ENCODE measurements at regions not wholly inside any gene's neighbourhood (a gene's known extent, or its start where the extent isn't known, plus 50 kb on each side); places are given as distances from the start of the nearest gene placed in this dataset.

DNA sequence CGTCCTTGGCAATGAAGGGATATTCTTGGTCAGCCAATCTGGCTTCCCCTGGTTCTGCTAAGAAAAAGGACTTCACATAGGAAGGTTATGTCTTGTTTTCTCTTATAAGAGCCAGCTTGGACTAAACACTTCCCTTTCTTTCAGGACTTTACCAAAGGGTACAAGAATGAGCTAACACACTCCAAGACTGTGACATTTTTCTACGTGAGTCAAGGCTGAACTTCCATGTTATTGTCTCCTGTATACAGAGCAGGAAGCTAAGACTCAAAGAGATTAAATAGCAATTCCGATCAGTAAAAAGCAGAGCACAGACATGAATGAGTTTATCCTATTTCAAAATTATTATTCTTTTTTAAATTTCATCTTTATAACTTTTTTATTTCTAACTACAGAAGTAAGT lies 63.3 kb upstream of the STT3B start:
- no peaks in the 10 kb centered on the region for H3K27me3 ChIP-seq (ENCODE audit: low read depth)
- no peak overlapping the region for H3K27ac ChIP-seq
- no peaks in the 10 kb centered on the region for H3K36me3 ChIP-seq
- DNase-seq (no peak), ATAC-seq (no peak)
- TF ChIP-seq, protein P1, sequence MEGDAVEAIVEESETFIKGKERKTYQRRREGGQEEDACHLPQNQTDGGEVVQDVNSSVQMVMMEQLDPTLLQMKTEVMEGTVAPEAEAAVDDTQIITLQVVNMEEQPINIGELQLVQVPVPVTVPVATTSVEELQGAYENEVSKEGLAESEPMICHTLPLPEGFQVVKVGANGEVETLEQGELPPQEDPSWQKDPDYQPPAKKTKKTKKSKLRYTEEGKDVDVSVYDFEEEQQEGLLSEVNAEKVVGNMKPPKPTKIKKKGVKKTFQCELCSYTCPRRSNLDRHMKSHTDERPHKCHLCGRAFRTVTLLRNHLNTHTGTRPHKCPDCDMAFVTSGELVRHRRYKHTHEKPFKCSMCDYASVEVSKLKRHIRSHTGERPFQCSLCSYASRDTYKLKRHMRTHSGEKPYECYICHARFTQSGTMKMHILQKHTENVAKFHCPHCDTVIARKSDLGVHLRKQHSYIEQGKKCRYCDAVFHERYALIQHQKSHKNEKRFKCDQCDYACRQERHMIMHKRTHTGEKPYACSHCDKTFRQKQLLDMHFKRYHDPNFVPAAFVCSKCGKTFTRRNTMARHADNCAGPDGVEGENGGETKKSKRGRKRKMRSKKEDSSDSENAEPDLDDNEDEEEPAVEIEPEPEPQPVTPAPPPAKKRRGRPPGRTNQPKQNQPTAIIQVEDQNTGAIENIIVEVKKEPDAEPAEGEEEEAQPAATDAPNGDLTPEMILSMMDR (IDR thresholded peaks at IDR 0.05), result no peak
- intact Hi-C loops (cut with DNase I), result no loop called here
- H3K9me3 ChIP-seq, result no peaks in the 10 kb centered on the region
- H3K4me1 ChIP-seq, result no peaks in the 10 kb centered on the region
- no peak overlapping the region for H3K4me3 ChIP-seq

DNA sequence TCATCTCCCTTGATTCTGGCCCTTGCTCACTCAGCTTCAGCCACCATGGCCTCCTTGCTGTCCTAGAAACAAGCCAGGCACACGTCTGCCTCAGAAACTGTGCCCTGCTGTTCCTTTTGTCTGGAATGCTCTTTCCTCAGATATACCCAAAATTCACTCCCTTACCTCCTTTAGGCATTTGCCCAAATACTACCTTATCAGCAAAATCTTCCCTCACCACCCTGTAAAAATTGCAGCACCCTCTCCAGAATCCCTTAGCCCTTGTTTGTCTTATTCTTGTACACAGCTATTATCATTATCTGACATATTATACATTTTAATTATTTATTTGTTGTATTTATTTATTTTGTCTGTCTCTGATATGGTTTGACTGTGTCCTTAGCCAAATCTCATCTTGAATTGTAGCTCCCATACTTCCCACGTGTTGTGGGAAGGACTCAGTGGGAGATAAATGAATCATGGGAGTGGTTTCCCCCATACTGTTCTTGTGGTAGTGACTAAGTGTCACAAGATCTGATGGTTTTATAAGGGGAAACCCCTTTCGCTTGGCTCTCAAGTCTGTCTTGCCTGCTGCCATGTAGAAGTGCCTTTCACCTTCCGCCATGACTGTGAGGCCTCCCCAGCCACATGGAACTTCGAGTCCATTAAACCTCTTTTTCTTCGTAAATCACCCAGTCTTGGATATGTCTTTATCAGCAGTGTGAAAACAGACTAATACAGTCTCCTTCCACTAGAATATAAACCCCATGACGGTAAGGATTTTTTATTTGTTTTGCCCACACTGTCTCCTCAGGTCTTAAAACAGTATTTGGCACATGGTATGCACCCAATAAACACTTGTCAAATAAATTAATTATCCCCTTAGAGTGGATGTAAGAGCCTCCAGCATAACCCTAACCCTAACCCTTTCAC lies 60.0 kb upstream of the STT3B start:
- ATAC-seq (no peak), DNase-seq (no peak)
- H3K36me3 ChIP-seq, result no peaks in the 10 kb centered on the region

DNA sequence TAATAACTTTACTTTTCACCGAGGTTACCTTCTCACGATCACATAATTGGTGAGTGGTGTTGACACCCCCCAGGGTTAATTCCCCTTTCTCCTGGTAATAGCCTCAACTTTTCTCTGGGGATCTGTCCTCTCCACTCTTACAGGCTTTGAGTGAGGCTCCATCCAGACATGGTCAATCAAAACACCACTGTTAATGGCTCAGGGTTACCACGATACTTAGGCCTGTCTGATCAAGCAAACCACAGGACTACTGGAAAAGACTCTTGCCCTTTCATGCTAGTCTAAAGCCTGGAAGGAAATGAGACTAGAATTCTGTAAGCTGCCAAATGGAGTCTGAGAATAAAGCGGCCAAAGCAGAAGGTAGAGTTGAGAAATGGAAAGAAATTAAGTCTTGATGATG lies 56.5 kb upstream of the STT3B start:
- H3K36me3 ChIP-seq, result no peaks in the 10 kb centered on the region
- intact Hi-C loops (cut with DNase I), result no loop called here
- TF ChIP-seq, protein P1 (IDR thresholded peaks at IDR 0.05), result no peak
- no peak for ATAC-seq
- H3K27ac ChIP-seq, result no peak overlapping the region
- H3K27me3 ChIP-seq (ENCODE audit: low read depth), result no peaks in the 10 kb centered on the region
- DNase-seq, result no peak
- no peaks in the 10 kb centered on the region for H3K9me3 ChIP-seq
- no peaks in the 10 kb centered on the region for H3K4me1 ChIP-seq
- H3K4me3 ChIP-seq, result no peak overlapping the region

More for the DNA sequence above, 60.0 kb upstream of the STT3B start:
- no peak overlapping the region for H3K4me3 ChIP-seq
- no peak overlapping the region for H3K27ac ChIP-seq
- no peaks in the 10 kb centered on the region for H3K9me3 ChIP-seq
- no peaks in the 10 kb centered on the region for H3K27me3 ChIP-seq (ENCODE audit: low read depth)
- intact Hi-C loops (cut with DNase I), result no loop called here
- no peaks in the 10 kb centered on the region for H3K4me1 ChIP-seq
- TF ChIP-seq, protein P1 (IDR thresholded peaks at IDR 0.05), result no peak

DNA sequence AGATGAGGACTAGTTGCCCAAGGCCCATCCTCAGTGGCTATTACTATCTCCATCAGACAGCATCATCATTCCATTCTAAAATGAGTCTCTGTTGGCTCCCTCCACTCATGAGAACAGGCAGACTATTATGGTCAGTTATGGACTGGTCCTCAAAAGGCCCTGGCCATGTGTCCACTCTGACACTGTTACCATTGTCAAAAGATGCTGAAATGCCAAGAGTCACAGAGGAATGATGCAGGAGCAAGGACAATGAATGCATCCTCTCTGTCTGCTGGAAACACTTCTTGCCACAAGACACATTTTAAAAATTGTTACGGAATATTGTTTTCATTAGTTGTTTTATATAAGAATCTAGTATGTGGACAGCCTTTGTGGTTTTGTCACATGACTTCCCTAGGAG lies 53.3 kb upstream of the STT3B start:
- intact Hi-C loops (cut with DNase I), result no loop called here
- Histone ChIP-seq H3K4me1 (no peaks in the 10 kb centered on the region), H3K27me3 (ENCODE audit: low read depth) (no peaks in the 10 kb centered on the region), H3K27ac (no peak overlapping the region), H3K4me3 (no peak overlapping the region), H3K36me3 (no peaks in the 10 kb centered on the region), H3K9me3 (no peaks in the 10 kb centered on the region)
- ATAC-seq (no peak), DNase-seq (no peak)
- TF ChIP-seq, protein P1 (IDR thresholded peaks at IDR 0.05), result no peak

DNA sequence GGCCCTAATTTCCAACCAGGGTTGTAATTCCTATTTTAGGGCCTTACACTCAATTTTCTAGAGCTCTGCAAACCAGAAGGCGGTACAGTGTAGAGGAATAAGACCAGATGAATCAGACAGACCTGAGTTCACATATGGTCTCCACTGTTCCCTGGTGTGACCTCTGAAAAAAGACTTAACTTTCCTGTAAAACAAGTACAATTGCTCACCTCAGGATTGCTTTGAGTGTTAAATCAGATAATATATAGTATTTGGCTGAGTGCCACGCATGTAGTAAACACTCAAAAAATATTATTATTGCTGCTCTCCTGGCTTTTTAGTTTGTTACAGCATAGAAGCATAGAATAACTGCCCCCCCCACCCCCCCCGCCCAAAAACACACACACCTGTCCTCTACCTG lies 51.0 kb upstream of the STT3B start:
- H3K4me3 ChIP-seq, result no peak overlapping the region
- no peaks in the 10 kb centered on the region for H3K9me3 ChIP-seq
- no peaks in the 10 kb centered on the region for H3K36me3 ChIP-seq
- H3K27ac ChIP-seq, result no peak overlapping the region
- DNase-seq, result no peak
- intact Hi-C loops (cut with DNase I), result no loop called here
- H3K4me1 ChIP-seq, result no peaks in the 10 kb centered on the region
- no peaks in the 10 kb centered on the region for H3K27me3 ChIP-seq (ENCODE audit: low read depth)
- TF ChIP-seq, protein P1 (IDR thresholded peaks at IDR 0.05), result no peak
- no peak for ATAC-seq
